ENCODE measurements at regions not wholly inside any gene's neighbourhood (a gene's known extent, or its start where the extent isn't known, plus 50 kb on each side); places are given as distances from the start of the nearest gene placed in this dataset.

GRCh38 chr6:9540534-9541126 is 874.2 kb downstream of the TFAP2A start:
- no peaks in the 10 kb centered on the region for H3K79me2 ChIP-seq (ENCODE audit: control insufficient read depth, insufficient read depth, low read length)
- peaks cover 23% of the 10 kb centered on the region for H3K4me1 ChIP-seq (ENCODE audit: control insufficient read depth, extremely low read depth, insufficient read depth, low read length)
- H3K27me3 ChIP-seq (ENCODE audit: control insufficient read depth in 2 of 2, insufficient read depth in 2 of 2, low read length in 2 of 2) = no peaks in the 10 kb centered on the region
- no peaks in the 10 kb centered on the region for H3K9me3 ChIP-seq (replicated peaks; ENCODE audit: control insufficient read depth, insufficient read depth, low read length)
- no peaks in the 10 kb centered on the region for H3K9me1 ChIP-seq (replicated peaks; ENCODE audit: control insufficient read depth, extremely low read depth, insufficient read depth, low read length)
- H3K36me3 ChIP-seq (ENCODE audit: control insufficient read depth in 2 of 2, extremely low read depth in 1 of 2, insufficient read depth in 2 of 2, low read length in 2 of 2) = no peaks in the 10 kb centered on the region
- intact Hi-C loops (cut with micrococcal nuclease) = loop anchor here (1.0 kb wide), 2 partner anchors 290 to 886 kb away; no protein-coding TSS in a partner anchor
- no peak overlapping the region for H3K4me3 ChIP-seq (replicated peaks in 1 of 3; ENCODE audit: insufficient read depth in 1 of 3, low read depth in 1 of 3, low read length in 3 of 3)
- TF ChIP-seq MYC (IDR thresholded peaks at IDR 0.05; ENCODE audit: low read depth, low read length) (no peak), CTCF (IDR thresholded peaks at IDR 0.05; ENCODE audit: extremely low read depth in 1 of 2, insufficient read depth in 1 of 2, low read depth in 1 of 2, low read length in 2 of 2) (peak; percentile 38)
- FAIRE-seq (no peak), DNase-seq (ENCODE audit: low read depth, low spot score) (peak; percentile 58)
- no peaks in the 10 kb centered on the region for H4K20me1 ChIP-seq (replicated peaks; ENCODE audit: control insufficient read depth, extremely low read depth, insufficient read depth, low read length)
- no TSS peak for BruUV-seq (replicated peaks)
- CTCF ChIA-PET = interaction anchor here (1.3 kb wide), 1 partner anchor 17 kb away, joined by 4 read pairs; no protein-coding TSS in a partner anchor
- no peak overlapping the region for H2AFZ ChIP-seq (ENCODE audit: low read depth, low read length)
- POLR2A ChIA-PET = no interaction called here
- no peak overlapping the region for H3K4me2 ChIP-seq (ENCODE audit: insufficient read depth, low read length)
- dilution Hi-C loops (cut with MboI; ENCODE audit: extremely low pct_ligation_motif_present, low sequenced_read_pairs) = no loop called here
- H3K27ac ChIP-seq (ENCODE audit: insufficient read depth, low read depth, low read length) = peak overlapping the region; percentile 48
- no peak overlapping the region for H3K9ac ChIP-seq (replicated peaks; ENCODE audit: extremely low read depth, insufficient read depth, low read length)

DNA sequence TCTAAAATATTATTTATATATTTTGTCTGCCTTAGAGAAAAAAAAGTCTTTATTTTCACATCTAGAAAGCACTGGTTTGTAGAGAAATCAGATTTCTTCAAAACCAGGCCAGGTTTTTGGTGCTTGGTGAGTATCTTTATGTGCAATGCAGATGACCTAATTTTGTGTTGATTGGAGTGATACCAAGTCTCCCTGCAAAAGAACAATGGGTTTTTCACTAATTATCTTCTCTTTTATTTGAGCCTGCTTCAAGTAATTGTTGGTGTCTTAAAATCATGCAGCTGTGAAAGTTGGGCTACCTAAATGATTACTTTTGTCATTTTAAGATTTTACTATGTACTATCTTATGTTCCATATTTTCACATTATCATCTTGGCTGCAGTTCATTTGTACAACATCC is 874.7 kb downstream of the TFAP2A start:
- dilution Hi-C loops (cut with MboI; ENCODE audit: extremely low pct_ligation_motif_present, low sequenced_read_pairs) = no loop called here
- H3K4me3 ChIP-seq (replicated peaks in 1 of 3; ENCODE audit: insufficient read depth in 1 of 3, low read depth in 1 of 3, low read length in 3 of 3) = no peak overlapping the region
- no TSS peak for BruUV-seq (replicated peaks)
- FAIRE-seq (peak; percentile 28), DNase-seq (ENCODE audit: low read depth, low spot score) (peak; percentile 62)
- CTCF ChIA-PET = interaction anchor here (0.8 to 1.3 kb wide), 3 partner anchors 17 to 290 kb away, joined by 3 to 4 read pairs (median 3); no protein-coding TSS in a partner anchor
- H3K4me2 ChIP-seq (ENCODE audit: insufficient read depth, low read length) = no peak overlapping the region
- H4K20me1 ChIP-seq (replicated peaks; ENCODE audit: control insufficient read depth, extremely low read depth, insufficient read depth, low read length) = no peaks in the 10 kb centered on the region
- H3K27ac ChIP-seq (ENCODE audit: insufficient read depth, low read depth, low read length) = peak overlapping the region; percentile 48
- no peaks in the 10 kb centered on the region for H3K9me3 ChIP-seq (replicated peaks; ENCODE audit: control insufficient read depth, insufficient read depth, low read length)
- TF ChIP-seq, protein P1, sequence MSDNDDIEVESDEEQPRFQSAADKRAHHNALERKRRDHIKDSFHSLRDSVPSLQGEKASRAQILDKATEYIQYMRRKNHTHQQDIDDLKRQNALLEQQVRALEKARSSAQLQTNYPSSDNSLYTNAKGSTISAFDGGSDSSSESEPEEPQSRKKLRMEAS (IDR thresholded peaks at IDR 0.05; ENCODE audit: insufficient read depth, insufficient read length) = no peak
- no peak for TF ChIP-seq CTCF (IDR thresholded peaks at IDR 0.05; ENCODE audit: extremely low read depth in 1 of 2, insufficient read depth in 1 of 2, low read depth in 1 of 2, low read length in 2 of 2)
- no peak for TF ChIP-seq MYC (IDR thresholded peaks at IDR 0.05; ENCODE audit: low read depth, low read length)
- no peak for TF ChIP-seq JUN (IDR thresholded peaks at IDR 0.05; ENCODE audit: borderline replicate concordance, insufficient read depth, insufficient read length, low read depth)
- no peak for TF ChIP-seq POLR2A (IDR thresholded peaks at IDR 0.05; ENCODE audit: low read depth, low read length)
- no peak for TF ChIP-seq GATA2 (IDR thresholded peaks at IDR 0.05; ENCODE audit: insufficient read depth, insufficient read length, low read depth, low read length)
- TF ChIP-seq POLR2AphosphoS5 (IDR thresholded peaks at IDR 0.05; ENCODE audit: insufficient read depth, low read depth, low read length) = no peak
- TF ChIP-seq EZH2 (IDR thresholded peaks at IDR 0.05; ENCODE audit: borderline replicate concordance, low read depth, low read length, severe bottlenecking) = no peak
- no peak for TF ChIP-seq FOS (IDR thresholded peaks at IDR 0.05; ENCODE audit: borderline replicate concordance, insufficient read depth, low read length)
- no peaks in the 10 kb centered on the region for H3K9me1 ChIP-seq (replicated peaks; ENCODE audit: control insufficient read depth, extremely low read depth, insufficient read depth, low read length)
- intact Hi-C loops (cut with micrococcal nuclease) = loop anchor here (1.0 kb wide), 2 partner anchors 290 to 886 kb away; no protein-coding TSS in a partner anchor
- H3K4me1 ChIP-seq (ENCODE audit: control insufficient read depth, extremely low read depth, insufficient read depth, low read length) = peaks cover 23% of the 10 kb centered on the region
- no peaks in the 10 kb centered on the region for H3K36me3 ChIP-seq (ENCODE audit: control insufficient read depth in 2 of 2, extremely low read depth in 1 of 2, insufficient read depth in 2 of 2, low read length in 2 of 2)
- no peaks in the 10 kb centered on the region for H3K27me3 ChIP-seq (ENCODE audit: control insufficient read depth in 2 of 2, insufficient read depth in 2 of 2, low read length in 2 of 2)
- POLR2A ChIA-PET = no interaction called here
- no peaks in the 10 kb centered on the region for H3K79me2 ChIP-seq (ENCODE audit: control insufficient read depth, insufficient read depth, low read length)
- H3K9ac ChIP-seq (replicated peaks; ENCODE audit: extremely low read depth, insufficient read depth, low read length) = no peak overlapping the region
- H2AFZ ChIP-seq (ENCODE audit: low read depth, low read length) = no peak overlapping the region
